HG02885 (cell line): ENCODE measurements at regions not wholly inside any gene's neighbourhood (a gene's known extent, or its start where the extent isn't known, plus 50 kb on each side); places are given as distances from the start of the nearest gene placed in this dataset.
"Not testable (repeated sequence)": the region's sequence is repeated elsewhere in the genome, so short reads cannot be mapped to it uniquely, and the experiment has no call there.

ENCODE experiments used
- ATAC-seq: cut with Tn5 transposase; IDR thresholded peaks from one replicate; pipeline ENCODE4 v1.9.1; 2021; ENCODE audit warnings: mild to moderate bottlenecking; ENCODE audit not compliant: unreplicated experiment, poor library complexity

- ATAC-seq, result not testable (repeated sequence)
Observed at GRCh38 chr4:10388146-10388545, 69.1 kb downstream of the ZNF518B start.

GRCh38 chr4:10385994-10386394, 71.2 kb downstream of the ZNF518B start:
- ATAC-seq, result no peak

DNA sequence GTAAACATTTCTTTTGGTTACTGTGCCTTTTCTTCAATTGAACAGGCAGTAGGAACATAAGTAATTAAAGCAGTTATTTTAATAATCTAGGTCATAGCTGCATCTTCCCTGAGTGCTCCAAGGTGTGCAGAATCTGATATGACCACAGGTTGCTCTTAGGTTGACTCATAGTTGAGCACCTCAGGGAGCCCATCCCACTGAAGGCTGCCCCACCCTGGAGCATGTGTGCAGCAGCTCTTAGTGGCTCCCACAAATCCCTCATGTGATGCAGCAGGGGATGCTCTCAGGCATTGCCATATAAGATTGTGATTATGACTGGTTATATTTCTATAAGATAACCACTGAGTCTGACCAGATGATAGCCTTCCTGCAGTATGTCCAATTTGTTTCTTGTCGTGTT, 72.3 kb downstream of the ZNF518B start:
- no peak for ATAC-seq

GRCh38 chr4:10383417-10383816, 73.8 kb downstream of the ZNF518B start:
- ATAC-seq, result no peak

- ATAC-seq, result not testable (repeated sequence)
Observed at GRCh38 chr4:10382171-10382570, 75.1 kb downstream of the ZNF518B start.

- no peak for ATAC-seq
Observed at GRCh38 chr4:10381146-10381545, 76.1 kb downstream of the ZNF518B start.

DNA sequence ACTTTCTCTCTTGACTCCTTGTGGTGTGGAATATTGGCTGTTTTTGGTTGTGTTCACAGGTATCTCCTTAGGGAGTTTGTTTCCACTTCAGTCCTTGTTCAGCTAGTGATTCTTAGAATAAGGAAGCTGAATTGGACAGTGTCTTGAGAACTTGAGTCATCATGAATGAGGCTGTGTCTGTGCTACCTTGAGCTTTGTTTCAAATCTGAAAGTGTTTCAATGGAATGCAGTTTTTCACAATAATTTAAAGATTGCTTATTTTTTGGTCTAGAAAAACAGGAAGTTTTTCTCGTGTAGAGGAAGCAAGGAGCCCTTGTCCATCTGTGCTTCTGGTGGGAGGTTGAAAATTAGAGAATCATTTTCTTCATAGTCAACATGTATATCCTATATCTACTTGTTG, 76.5 kb downstream of the ZNF518B start:
- ATAC-seq, result no peak

DNA sequence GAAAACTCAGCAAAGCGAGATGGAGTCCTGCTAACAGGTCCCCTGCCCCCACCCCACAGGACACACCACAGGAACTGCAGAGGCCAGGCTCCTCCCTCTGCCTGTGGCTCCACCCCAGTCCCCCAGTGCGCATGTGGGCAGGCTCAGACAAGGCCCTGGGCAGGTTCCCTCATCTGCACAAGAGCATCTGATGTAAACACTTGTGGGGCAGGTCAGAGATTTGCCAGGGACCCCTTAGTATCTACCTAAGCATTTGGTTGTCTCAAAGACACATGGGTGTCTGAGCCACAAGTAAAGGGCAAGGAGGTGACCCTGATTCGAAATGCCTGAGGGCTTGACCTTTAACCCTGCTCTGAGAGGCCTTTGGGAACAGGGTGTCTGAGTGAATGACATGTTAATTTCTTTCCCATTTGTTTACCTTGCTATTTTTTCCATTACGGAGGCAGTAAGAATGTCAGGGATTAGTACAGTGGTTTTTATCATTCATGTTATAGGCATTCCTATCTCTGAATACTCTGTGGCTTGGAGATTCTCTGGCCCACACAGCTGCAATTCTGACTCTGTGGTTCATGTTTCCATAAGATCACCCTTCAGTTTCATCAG, 85.3 kb downstream of the ZNF518B start:
- ATAC-seq, result no peak

GRCh38 chr4:10371121-10371520, 86.1 kb downstream of the ZNF518B start:
- ATAC-seq, result no peak

- ATAC-seq, result no peak
Observed at GRCh38 chr4:10369517-10369916, 87.7 kb downstream of the ZNF518B start.

GRCh38 chr4:10366628-10367027, 90.6 kb downstream of the ZNF518B start:
- no peak for ATAC-seq

GRCh38 chr4:10364194-10364593, 93.0 kb downstream of the ZNF518B start:
- no peak for ATAC-seq

DNA sequence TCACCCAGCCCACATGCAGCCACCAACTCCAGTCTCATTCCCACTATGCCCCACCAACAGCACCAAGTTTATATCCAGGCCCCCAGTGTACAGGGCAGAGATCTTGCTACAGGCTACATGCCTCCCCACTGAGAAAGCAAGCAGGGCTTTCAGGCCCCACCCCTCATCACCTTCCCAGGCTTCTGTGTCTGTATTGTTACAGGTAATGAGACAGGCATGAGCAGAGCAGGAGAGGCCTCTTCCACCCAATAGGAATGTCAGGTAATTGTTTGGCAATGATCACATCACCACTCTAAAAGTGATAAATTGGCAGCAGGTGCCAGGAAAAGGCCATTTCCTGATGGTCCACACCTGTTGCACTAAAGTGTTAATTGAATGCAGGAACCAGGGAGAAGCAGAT, 102.5 kb downstream of the ZNF518B start:
- ATAC-seq, result no peak

GRCh38 chr4:10354225-10354624, 103.0 kb downstream of the ZNF518B start:
- ATAC-seq, result no peak

GRCh38 chr4:10353110-10353509, 104.1 kb downstream of the ZNF518B start:
- no peak for ATAC-seq

- ATAC-seq, result no peak
Observed at GRCh38 chr4:10348241-10348640, 109.0 kb downstream of the ZNF518B start.

DNA sequence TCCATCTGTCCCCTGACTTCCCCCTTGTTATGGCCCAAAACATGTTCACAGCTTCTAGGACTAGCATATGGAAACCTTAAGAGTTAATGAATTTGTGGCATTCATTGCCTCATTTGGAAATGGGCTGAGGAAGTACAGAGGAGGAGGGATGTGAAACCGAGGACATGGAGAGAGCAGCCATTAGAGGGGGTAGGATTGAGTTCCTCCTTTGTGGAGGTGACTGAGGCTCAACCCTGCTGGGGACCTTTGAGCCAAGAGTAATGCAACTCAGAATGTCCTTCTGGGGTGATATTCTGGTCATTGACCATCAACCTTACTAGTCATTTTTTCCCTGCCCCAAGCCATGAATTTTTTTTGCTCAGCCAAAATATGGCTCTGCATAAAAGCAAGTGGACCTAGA, 109.4 kb downstream of the ZNF518B start:
- no peak for ATAC-seq

DNA sequence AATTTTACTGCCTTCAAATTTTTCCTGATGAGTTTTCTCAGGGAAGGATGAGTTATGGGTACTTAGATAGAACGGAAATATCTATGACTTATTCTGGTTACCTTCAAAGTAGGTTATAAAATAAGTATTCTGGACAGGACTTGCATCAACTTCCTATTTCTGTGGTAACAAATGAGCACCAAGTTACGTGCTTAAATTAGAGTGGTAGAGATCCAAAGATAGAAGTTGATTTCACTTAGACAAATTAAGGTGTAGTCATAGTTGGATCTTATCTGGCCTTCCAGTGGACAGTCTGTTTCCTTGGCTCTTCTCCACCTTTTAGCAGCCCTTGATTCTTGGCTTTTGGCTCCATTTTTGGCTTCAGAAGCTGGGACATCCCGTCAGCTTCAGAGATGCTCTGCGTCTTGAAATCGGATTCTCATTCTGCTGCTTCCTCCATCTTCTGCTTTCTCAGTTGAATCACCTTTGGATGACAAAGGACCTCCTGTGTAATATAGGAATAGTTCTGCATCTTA, 109.9 kb downstream of the ZNF518B start:
- no peak for ATAC-seq

GRCh38 chr4:10346023-10346422, 111.2 kb downstream of the ZNF518B start:
- no peak for ATAC-seq

GRCh38 chr4:10345381-10345784, 111.8 kb downstream of the ZNF518B start:
- no peak for ATAC-seq

- no peak for ATAC-seq
Observed at GRCh38 chr4:10344824-10345223, 112.4 kb downstream of the ZNF518B start.

DNA sequence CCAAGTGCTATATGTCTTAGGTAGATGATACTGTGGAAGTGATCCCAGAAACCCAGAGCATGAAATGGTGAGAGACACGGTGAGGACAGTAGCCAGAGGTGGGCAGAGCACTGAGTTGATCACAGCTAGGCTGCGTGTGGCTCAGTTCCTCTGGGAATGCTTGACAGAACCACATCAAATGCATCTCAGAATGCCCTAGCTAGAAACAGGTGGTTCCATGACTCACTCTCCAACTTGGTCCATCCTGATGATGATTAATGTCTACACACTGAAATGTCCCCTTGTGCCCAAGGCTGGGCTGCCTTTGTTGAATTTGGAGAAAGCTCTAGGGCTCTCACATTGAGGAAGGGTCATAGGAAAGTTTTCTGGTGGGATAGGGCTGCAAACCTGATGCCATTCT, 113.6 kb downstream of the ZNF518B start:
- ATAC-seq, result no peak

GRCh38 chr4:10342866-10343265, 114.4 kb downstream of the ZNF518B start:
- no peak for ATAC-seq
